ENCODE measurements at regions not wholly inside any gene's neighbourhood (a gene's known extent, or its start where the extent isn't known, plus 50 kb on each side); places are given as distances from the start of the nearest gene placed in this dataset.

DNA sequence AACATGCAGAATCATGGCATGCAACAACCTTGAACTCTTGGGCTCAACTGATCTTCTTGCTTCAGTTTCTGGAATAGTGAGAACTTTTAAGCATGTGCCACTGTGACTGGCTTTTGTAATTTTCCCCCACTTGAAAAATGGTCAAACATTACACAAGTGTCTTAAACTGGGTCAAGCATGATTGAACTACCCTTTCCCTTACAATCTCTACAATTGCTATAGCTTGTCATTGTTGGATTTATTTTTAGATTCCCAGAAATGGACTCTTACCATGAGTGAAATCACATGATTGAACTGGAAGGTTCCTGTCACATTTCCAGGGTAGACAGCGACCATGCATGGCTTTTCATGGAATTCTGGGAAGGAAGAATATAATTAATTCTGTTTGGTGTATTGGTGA is 102.2 kb upstream of the TUBA3C start:
- Histone ChIP-seq H3K9me3 (no peaks in the 10 kb centered on the region), H3K36me3 (no peaks in the 10 kb centered on the region), H3K4me1 (ENCODE audit: control insufficient read depth in 1 of 2, low read depth in 2 of 2) (no peaks in the 10 kb centered on the region), H3K27ac (no peak overlapping the region), H3K4me3 (no peak overlapping the region), H3K27me3 (replicated peaks; ENCODE audit: insufficient read depth) (no peaks in the 10 kb centered on the region)
- DNase-seq (ENCODE audit: low spot score) (no peak), ATAC-seq (ENCODE audit: insufficient number of reproducible peaks, low FRiP score, low read depth) (no peak)
- TF ChIP-seq, protein P1, sequence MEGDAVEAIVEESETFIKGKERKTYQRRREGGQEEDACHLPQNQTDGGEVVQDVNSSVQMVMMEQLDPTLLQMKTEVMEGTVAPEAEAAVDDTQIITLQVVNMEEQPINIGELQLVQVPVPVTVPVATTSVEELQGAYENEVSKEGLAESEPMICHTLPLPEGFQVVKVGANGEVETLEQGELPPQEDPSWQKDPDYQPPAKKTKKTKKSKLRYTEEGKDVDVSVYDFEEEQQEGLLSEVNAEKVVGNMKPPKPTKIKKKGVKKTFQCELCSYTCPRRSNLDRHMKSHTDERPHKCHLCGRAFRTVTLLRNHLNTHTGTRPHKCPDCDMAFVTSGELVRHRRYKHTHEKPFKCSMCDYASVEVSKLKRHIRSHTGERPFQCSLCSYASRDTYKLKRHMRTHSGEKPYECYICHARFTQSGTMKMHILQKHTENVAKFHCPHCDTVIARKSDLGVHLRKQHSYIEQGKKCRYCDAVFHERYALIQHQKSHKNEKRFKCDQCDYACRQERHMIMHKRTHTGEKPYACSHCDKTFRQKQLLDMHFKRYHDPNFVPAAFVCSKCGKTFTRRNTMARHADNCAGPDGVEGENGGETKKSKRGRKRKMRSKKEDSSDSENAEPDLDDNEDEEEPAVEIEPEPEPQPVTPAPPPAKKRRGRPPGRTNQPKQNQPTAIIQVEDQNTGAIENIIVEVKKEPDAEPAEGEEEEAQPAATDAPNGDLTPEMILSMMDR (IDR thresholded peaks at IDR 0.05), result no peak

DNA sequence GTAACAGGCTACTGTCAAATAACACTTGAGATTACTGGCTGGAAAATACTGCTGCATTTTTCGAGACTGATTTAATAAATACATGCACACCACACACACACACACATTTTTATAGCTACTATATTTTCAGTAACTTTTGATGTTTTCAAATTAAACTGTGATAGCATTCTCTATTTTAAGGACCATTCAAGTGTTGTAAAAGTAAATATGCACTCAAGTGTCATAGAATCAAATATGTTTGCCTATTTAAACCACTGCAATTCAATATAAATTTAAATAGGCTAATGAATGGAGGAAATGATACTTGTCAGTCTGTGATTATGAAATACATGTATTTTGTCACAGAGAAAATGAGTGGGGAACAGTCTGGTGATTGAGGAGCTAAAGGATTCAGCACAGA is 86.7 kb upstream of the TUBA3C start:
- Histone ChIP-seq H3K36me3 (no peaks in the 10 kb centered on the region), H3K4me3 (no peak overlapping the region), H3K27me3 (replicated peaks; ENCODE audit: insufficient read depth) (no peaks in the 10 kb centered on the region), H3K4me1 (ENCODE audit: control insufficient read depth in 1 of 2, low read depth in 2 of 2) (no peaks in the 10 kb centered on the region), H3K9me3 (no peaks in the 10 kb centered on the region), H3K27ac (no peak overlapping the region)
- TF ChIP-seq, protein P1 (IDR thresholded peaks at IDR 0.05), result no peak
- ATAC-seq (ENCODE audit: insufficient number of reproducible peaks, low FRiP score, low read depth), result no peak
- DNase-seq (ENCODE audit: low spot score), result no peak

DNA sequence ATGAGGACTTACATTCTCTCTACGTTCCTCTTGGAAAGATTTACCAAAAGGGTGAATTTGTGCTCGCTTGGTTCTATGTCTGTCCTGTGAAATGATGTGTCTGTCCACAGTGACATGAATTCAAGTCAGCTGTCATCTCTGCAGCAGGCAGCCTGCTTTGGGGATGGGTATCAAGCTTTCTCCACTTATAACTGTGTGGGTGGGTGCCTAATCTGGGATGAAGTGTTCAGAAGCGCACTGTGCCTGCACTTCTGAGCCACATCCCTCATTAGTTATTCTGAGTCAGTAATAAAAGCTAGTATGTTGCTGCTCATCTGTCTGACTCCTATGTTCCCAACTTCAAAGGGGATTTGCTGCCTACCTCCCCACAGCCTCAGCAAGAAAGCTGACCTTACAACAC is 86.1 kb upstream of the TUBA3C start:
- no peak for ATAC-seq (ENCODE audit: insufficient number of reproducible peaks, low FRiP score, low read depth)
- Histone ChIP-seq H3K27ac (no peak overlapping the region), H3K4me1 (ENCODE audit: control insufficient read depth in 1 of 2, low read depth in 2 of 2) (no peaks in the 10 kb centered on the region), H3K9me3 (no peaks in the 10 kb centered on the region), H3K27me3 (replicated peaks; ENCODE audit: insufficient read depth) (no peaks in the 10 kb centered on the region), H3K36me3 (no peaks in the 10 kb centered on the region), H3K4me3 (no peak overlapping the region)
- TF ChIP-seq, protein P1 (IDR thresholded peaks at IDR 0.05), result no peak
- DNase-seq (ENCODE audit: low spot score), result no peak

DNA sequence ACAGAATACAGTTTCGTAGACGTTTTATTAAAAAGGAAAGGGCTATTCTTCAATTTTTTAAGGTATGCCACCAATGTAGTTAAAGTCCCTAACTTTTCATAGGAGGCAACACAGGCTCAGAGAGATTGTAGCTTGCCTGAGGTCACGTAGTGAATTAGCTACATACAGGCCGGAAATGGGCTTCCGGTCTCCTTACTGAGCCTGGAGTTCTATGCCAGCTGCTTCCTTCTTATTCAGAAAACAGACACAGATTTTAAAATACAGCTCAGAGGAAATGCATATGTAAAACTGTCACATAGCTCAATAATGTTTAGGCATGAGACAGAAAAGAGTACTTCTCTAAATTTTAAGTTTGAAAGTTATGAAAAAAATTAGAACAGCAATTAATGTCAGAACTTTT is 85.4 kb upstream of the TUBA3C start:
- Histone ChIP-seq H3K36me3 (no peaks in the 10 kb centered on the region), H3K27ac (no peak overlapping the region), H3K4me1 (ENCODE audit: control insufficient read depth in 1 of 2, low read depth in 2 of 2) (no peaks in the 10 kb centered on the region), H3K4me3 (no peak overlapping the region), H3K27me3 (replicated peaks; ENCODE audit: insufficient read depth) (no peaks in the 10 kb centered on the region), H3K9me3 (no peaks in the 10 kb centered on the region)
- TF ChIP-seq, protein P1 (IDR thresholded peaks at IDR 0.05), result no peak
- ATAC-seq (ENCODE audit: insufficient number of reproducible peaks, low FRiP score, low read depth), result no peak
- DNase-seq (ENCODE audit: low spot score), result no peak

- no peaks in the 10 kb centered on the region for H3K36me3 ChIP-seq
- TF ChIP-seq, protein P1 (IDR thresholded peaks at IDR 0.05), result no peak
- no peaks in the 10 kb centered on the region for H3K27me3 ChIP-seq (replicated peaks; ENCODE audit: insufficient read depth)
- ATAC-seq (ENCODE audit: insufficient number of reproducible peaks, low FRiP score, low read depth) (no peak), DNase-seq (ENCODE audit: low spot score) (no peak)
- no peaks in the 10 kb centered on the region for H3K9me3 ChIP-seq
- no peak overlapping the region for H3K27ac ChIP-seq
- no peak overlapping the region for H3K4me3 ChIP-seq
- no peaks in the 10 kb centered on the region for H3K4me1 ChIP-seq (ENCODE audit: control insufficient read depth in 1 of 2, low read depth in 2 of 2)
Measured at GRCh38 chr13:19264711-19265110, 83.1 kb upstream of the TUBA3C start.
